Natural killer cell (primary cell): ENCODE measurements at regions not wholly inside any gene's neighbourhood (a gene's known extent, or its start where the extent isn't known, plus 50 kb on each side); places are given as distances from the start of the nearest gene placed in this dataset.
"Not testable (repeated sequence)": the region's sequence is repeated elsewhere in the genome, so short reads cannot be mapped to it uniquely, and the experiment has no call there.

Source experiments
- ATAC-seq, 3 donors: fragments of 150-1000 bp in 2 of 3; fragments of 200-7000 bp in 1 of 3; cut with Tn5 transposase; 1 replicate in 1 of 3; 2 replicates in 2 of 3; pipeline ENCODE4 v1.10.0; 2021; ENCODE audit warnings: mild to moderate bottlenecking in 2 of 3, moderate library complexity in 2 of 3
- DNase-seq, 2 donors: peaks; one replicate each; pipeline versions ENCODE4 v3.0.0 to v3.0.0-alpha.2; 2013 to 2021; ENCODE audit warnings: mixed read lengths in 1 of 2
- H3K27ac ChIP-seq: one replicate; pipeline ENCODE4 v1.5.1; 2013; ENCODE audit warnings: mild to moderate bottlenecking, low read length
- H3K27me3 ChIP-seq: one replicate; pipeline ENCODE4 v1.6.1; 2013; ENCODE audit warnings: low read length; ENCODE audit not compliant: control insufficient read depth, insufficient read depth
- H3K36me3 ChIP-seq: one replicate; pipeline ENCODE4 v1.6.1; 2013; ENCODE audit warnings: low read length; ENCODE audit not compliant: control insufficient read depth, insufficient read depth
- H3K4me1 ChIP-seq: one replicate; pipeline ENCODE4 v1.6.1; 2013; ENCODE audit warnings: low read length; ENCODE audit not compliant: control insufficient read depth, insufficient read depth
- H3K4me3 ChIP-seq: one replicate; pipeline ENCODE4 v1.5.1; 2013; ENCODE audit warnings: low read length
- H3K9me3 ChIP-seq: one replicate; pipeline ENCODE4 v1.6.1; 2013; ENCODE audit warnings: low read length; ENCODE audit not compliant: control insufficient read depth, insufficient read depth
- H3K27ac Mint-ChIP-seq, 2 donors: one replicate each; pipeline ENCODE4 v1.8.0; 2022; ENCODE audit warnings: mild to moderate bottlenecking in 2 of 2, mixed read lengths in 2 of 2, moderate library complexity in 1 of 2
- H3K27me3 Mint-ChIP-seq, 2 donors: one replicate each; pipeline ENCODE4 v1.8.0; 2022; ENCODE audit warnings: low read depth in 2 of 2, mixed read lengths in 2 of 2
- H3K36me3 Mint-ChIP-seq: one replicate; pipeline ENCODE4 v1.8.0; 2022; ENCODE audit warnings: mixed read lengths
- H3K4me1 Mint-ChIP-seq, 2 donors: one replicate each; pipeline ENCODE4 v1.8.0; 2022; ENCODE audit warnings: mixed read lengths in 2 of 2
- H3K4me3 Mint-ChIP-seq: one replicate; pipeline ENCODE4 v1.8.0; 2022; ENCODE audit warnings: mild to moderate bottlenecking, moderate library complexity, mixed read lengths
- H3K9me3 Mint-ChIP-seq, 2 donors: one replicate each; pipeline ENCODE4 v1.8.0; 2022; ENCODE audit warnings: mixed read lengths in 2 of 2
- CTCF ChIP-seq: fragments of 200-600 bp; IDR thresholded peaks from one replicate; pipeline ENCODE4 v1.8.0; 2022; ENCODE audit warnings: antibody characterized with exemption
- WGBS: methylation state at CpG from one replicate; pipeline ENCODE4 v1.1.7; 2013; ENCODE audit warnings: missing lambda C conversion rate; ENCODE audit not compliant: insufficient coverage; 5-methylcytosine and 5-hydroxymethylcytosine counted together
- intact Hi-C: fragments of 100-400 bp; cut with micrococcal nuclease; formaldehyde crosslinking; loops from one replicate; pipeline ENCODE4 v1.14.2; 2022

GRCh38 chr4:104930298-104930697 is 216.4 kb upstream of the TET2 start:
- DNase-seq (peak in 1 of 2 donors; percentile 8), ATAC-seq (peak; percentile 50 to 64 (median 52))
- no peaks in the 10 kb centered on the region for H3K9me3 ChIP-seq
- no peaks in the 10 kb centered on the region for H3K36me3 ChIP-seq
- 84% methylated on average over 7 of the region's 7 CpGs for WGBS
- Mint-ChIP-seq H3K27me3 (no peaks in the 10 kb centered on the region), H3K27ac (peak overlapping the region; percentile 89 to 92), H3K9me3 (peaks cover 3 to 7% of the 10 kb centered on the region in 2 donors), H3K4me3 (peak overlapping the region; percentile 81), H3K36me3 (peaks cover 31% of the 10 kb centered on the region), H3K4me1 (peaks cover 48 to 60% of the 10 kb centered on the region in 2 donors)
- H3K4me1 ChIP-seq, result peaks cover 18% of the 10 kb centered on the region
- H3K4me3 ChIP-seq, result no peak overlapping the region
- peak overlapping the region; percentile 81 for H3K27ac ChIP-seq
- intact Hi-C loops, result loop anchor here (2.0 to 10.0 kb wide), 2 partner anchors 33 to 545 kb away; partner anchors contain the start of gene PPA2
- H3K27me3 ChIP-seq, result no peaks in the 10 kb centered on the region
- TF ChIP-seq CTCF, result no peak

- WGBS, result 17% methylated on average over 5 of the region's 5 CpGs
- Mint-ChIP-seq H3K4me3 (peak overlapping the region; percentile 81), H3K27ac (peak overlapping the region; percentile 89 to 92), H3K4me1 (peaks cover 48 to 60% of the 10 kb centered on the region in 2 donors), H3K36me3 (peaks cover 31% of the 10 kb centered on the region)
- not testable (repeated sequence) for H3K27me3 ChIP-seq, H3K4me3 ChIP-seq, H3K36me3 ChIP-seq, H3K9me3 Mint-ChIP-seq, H3K27me3 Mint-ChIP-seq, H3K9me3 ChIP-seq
- intact Hi-C loops, result loop anchor here (2.0 to 10.0 kb wide), 2 partner anchors 34 to 544 kb away; partner anchors contain the start of gene PPA2
- H3K4me1 ChIP-seq, result peaks cover 18% of the 10 kb centered on the region
- peak; percentile 49 to 65 for DNase-seq
- H3K27ac ChIP-seq, result peak overlapping the region; percentile 81
- ATAC-seq, result peak; percentile 74 to 83 (median 80)
Measured at GRCh38 chr4:104930745-104931736, 215.6 kb upstream of the TET2 start.

DNA sequence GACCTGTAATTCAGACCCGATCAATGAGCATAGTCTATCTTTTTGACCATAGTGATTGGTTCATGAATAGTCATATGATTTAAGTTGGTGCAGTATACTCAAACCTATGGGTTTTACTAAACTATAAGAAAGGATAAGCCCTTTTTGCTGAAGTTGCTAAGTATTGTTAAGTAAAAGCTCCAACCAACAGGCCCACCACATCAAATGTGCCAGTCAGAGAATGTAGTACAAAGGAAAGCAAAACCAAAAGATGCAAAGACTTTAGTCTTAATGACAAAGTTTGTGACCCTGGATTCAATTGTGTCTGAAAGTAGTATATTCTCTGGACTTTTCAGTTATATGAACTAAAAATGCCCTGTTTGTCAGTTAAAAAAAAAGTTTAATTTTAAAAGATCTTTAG is 208.1 kb upstream of the TET2 start:
- intact Hi-C loops, result loop anchor here (10.0 kb wide), 1 partner anchor 536 kb away; the partner anchor contains the start of gene PPA2
- no peaks in the 10 kb centered on the region for H3K9me3 ChIP-seq
- no peak overlapping the region for H3K27ac ChIP-seq
- H3K4me1 ChIP-seq, result no peaks in the 10 kb centered on the region
- Mint-ChIP-seq H3K27ac (peak overlapping the region in 1 of 2 donors; percentile 19), H3K27me3 (no peaks in the 10 kb centered on the region), H3K36me3 (peaks cover 9% of the 10 kb centered on the region), H3K4me3 (no peak overlapping the region), H3K4me1 (peaks cover 1 to 15% of the 10 kb centered on the region in 2 donors), H3K9me3 (no peaks in the 10 kb centered on the region)
- H3K4me3 ChIP-seq, result no peak overlapping the region
- DNase-seq, result peak in 1 of 2 donors; percentile 60
- peak; percentile 46 to 67 (median 47) for ATAC-seq
- no peaks in the 10 kb centered on the region for H3K27me3 ChIP-seq
- TF ChIP-seq CTCF, result no peak
- WGBS, result 100% methylated on average over 1 of the region's 1 CpG
- H3K36me3 ChIP-seq, result no peaks in the 10 kb centered on the region

DNA sequence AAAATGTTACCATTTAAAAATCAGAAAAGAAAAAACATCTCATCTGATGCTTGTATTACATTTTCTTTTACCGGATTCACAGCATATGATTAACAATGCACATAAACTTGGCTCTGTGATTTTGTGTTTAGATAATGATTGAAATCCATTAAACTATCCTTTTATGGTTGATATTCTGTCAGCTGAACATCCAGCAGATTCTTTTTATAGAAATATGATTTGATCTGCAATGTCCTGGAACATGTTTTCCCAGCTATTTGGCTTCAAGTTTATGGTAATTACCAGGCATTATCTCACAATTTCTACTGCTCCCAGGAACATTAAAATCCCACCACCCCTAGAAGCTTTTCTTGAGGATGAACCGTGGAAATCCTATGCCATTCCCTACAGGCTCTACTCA is 205.7 kb upstream of the TET2 start:
- H3K27me3 ChIP-seq, result no peaks in the 10 kb centered on the region
- H3K4me1 Mint-ChIP-seq, result peaks cover 0 to 19% of the 10 kb centered on the region in 2 donors
- no peaks in the 10 kb centered on the region for H3K9me3 ChIP-seq
- H3K9me3 Mint-ChIP-seq, result no peaks in the 10 kb centered on the region
- H3K4me3 Mint-ChIP-seq, result no peak overlapping the region
- H3K4me1 ChIP-seq, result no peaks in the 10 kb centered on the region
- no peak for TF ChIP-seq CTCF
- H3K36me3 ChIP-seq, result no peaks in the 10 kb centered on the region
- H3K4me3 ChIP-seq, result no peak overlapping the region
- DNase-seq, result no peak
- no CpG with 5 or more reads among the region's 2 CpGs for WGBS
- H3K36me3 Mint-ChIP-seq, result no peaks in the 10 kb centered on the region
- no peaks in the 10 kb centered on the region for H3K27me3 Mint-ChIP-seq
- no peak overlapping the region for H3K27ac ChIP-seq
- no peak overlapping the region for H3K27ac Mint-ChIP-seq
- ATAC-seq, result no peak
- intact Hi-C loops, result no loop called here
